ENCODE measurements at regions not wholly inside any gene's neighbourhood (a gene's known extent, or its start where the extent isn't known, plus 50 kb on each side); places are given as distances from the start of the nearest gene placed in this dataset.
"Not testable (repeated sequence)": the region's sequence is repeated elsewhere in the genome, so short reads cannot be mapped to it uniquely, and the experiment has no call there.

DNA sequence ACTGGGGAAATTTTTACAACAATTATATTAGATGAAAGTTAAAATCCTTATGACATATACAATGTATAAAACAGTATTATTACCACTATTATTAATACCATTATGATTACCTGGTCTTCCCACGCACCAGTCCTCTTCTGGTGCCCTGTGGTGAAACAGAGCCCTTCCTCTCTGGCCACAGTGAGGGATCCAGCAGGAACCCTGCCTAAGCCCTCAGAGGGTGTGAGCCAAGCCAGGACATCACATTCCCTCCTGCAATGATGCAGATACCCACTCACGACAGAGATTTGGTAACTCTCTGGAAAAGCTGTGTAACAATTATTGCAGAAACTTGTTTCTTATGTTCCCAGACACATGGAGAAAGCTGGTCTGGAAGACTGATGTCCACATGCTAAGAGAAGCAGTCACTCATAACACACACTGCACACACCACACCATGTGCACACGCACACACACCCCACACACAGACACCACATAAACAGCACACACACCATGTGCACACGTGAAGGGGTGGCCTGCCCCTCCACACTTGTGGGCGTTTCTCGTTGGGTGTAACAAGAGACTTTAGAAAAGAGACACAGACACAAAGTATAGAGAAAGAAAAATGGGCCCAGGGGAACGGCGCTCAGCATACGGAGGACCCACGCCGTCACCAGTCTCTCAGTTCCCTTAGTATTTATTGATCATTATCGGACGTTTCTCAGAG lies 1373.8 kb upstream of the DEFB115 start:
- DNase-seq (ENCODE audit: low read depth in 2 of 2): not testable (repeated sequence)

DNA sequence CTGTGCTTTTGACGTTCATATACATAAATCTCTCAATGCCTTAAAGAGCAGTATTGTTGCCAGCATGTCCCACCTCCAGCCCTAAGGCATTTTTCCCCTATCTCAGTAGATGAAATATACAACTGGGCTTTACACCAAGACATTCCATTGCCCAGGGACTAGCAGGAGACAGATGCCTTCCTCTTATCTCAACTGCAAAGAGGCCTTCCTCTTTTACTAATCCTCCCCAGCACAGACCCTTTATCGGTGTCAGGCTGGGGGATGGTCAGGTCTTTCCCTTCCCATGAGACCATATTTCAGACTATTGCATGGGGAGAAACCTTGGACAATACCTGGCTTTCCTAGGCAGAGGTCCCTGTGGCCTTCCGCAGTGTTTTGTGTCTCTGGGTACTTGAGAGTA lies 1373.1 kb upstream of the DEFB115 start:
- not testable (repeated sequence) for DNase-seq (ENCODE audit: low read depth in 2 of 2)

DNA sequence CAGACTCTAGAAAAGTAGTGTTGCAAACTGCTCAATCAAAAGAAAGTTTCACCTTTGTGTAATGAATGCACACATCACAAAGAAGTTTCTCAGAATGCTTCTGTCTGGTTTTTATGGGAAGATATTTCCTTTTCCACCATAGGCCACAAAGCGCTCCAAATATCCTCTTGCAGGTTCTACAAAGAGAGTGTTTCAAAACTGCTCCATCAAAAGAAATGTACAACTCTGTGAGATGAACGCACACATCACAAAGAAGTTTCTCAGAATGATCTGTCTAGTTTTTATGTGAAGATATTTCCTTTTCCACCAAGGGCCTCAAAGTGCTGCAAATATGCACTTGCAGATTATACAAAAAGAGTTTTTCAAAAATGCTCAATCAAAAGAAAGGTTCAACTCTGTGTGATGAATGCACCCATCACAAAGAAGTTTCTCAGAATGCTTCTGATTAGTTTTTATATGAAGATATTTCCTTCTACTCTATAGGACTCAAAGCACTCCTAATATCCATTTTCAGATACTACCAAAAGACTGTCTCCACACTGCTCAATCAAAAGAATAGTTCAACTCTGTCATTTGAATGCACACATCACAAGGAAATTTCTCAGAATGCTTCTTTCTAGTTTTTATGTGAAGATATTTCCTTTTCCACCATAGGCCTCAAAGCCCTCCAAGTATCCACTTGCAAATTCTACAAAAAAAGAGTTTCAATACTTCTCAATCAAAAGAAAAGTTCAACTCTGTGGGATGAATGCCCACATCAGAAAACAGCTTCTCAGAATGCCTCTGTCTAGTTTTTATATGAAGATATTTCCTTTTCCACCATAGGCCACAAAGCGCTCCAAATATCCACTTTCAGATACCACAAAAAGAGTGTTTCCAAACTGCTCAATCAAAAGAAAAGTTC lies 1371.9 kb upstream of the DEFB115 start:
- not testable (repeated sequence) for DNase-seq (ENCODE audit: low read depth in 2 of 2)

DNA sequence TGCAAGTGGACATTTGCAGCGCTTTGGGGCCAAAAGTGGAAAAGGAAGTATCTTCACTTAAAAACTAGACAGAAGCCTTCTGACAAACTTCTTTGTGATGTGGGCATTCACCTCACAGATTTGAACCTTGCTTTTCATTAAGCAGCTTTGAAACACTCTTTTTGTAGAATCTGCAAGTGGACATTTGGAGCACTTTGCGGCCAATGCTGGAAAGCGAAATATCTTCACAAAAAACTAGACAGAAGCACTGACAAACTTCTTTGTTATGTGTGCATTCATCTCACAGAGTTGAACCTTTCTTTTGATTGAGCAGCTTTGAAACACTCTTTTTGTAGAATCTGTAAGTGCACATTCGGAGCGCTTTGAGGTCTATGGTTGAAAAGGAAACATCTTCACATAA lies 1365.9 kb upstream of the DEFB115 start:
- DNase-seq (ENCODE audit: low read depth in 2 of 2): not testable (repeated sequence)
